Suppressor macrophage treated with lipopolysaccharide for 1 hour (primary cell): ENCODE measurements at regions not wholly inside any gene's neighbourhood (a gene's known extent, or its start where the extent isn't known, plus 50 kb on each side); places are given as distances from the start of the nearest gene placed in this dataset.

Experiments
- DNase-seq, 3 donors: peaks; one replicate each; pipeline ENCODE4 v3.0.0-alpha.2; 2020 to 2022

- no peak for DNase-seq
Observed at GRCh38 chr13:34004676-34005075, 186.7 kb downstream of the RFC3 start.

DNA sequence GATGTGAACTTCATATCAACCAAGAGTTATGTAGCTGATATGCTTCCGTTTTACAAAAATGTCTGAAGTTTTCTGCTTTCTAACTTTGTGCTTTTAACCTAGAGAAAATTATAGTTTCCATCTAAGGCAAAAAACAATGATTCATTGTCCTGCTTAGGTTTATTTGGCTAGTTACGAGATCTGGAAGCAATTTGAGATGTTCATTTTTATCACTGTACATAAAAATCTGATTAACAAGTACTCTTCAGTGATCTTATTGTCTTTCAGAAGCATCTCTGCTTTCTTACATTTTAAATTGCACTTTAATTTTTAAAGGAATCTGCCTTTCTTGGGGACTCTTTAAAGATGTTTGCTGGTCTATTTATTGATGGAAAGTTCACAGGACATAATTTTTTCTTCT is 188.1 kb downstream of the RFC3 start:
- no peak for DNase-seq

GRCh38 chr13:34011552-34012085 is 193.7 kb downstream of the RFC3 start:
- DNase-seq = no peak

DNA sequence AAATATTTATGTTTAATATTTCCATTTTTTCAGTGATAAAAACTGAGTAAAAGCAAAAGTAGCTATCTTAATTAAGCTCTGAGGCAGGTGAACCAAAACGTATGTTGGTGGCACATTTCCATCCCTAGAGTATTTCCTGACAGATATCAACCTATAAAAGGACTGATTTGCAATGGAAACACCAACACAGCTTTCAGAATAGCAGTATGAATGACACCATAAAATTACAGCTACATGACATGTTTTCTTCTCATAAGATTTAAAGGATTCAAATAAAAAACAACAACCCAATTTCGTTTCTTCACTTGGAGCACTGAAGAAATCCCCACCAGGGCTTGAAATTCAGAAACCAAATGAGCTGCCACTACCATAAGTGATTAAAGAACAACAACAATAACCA is 194.4 kb downstream of the RFC3 start:
- no peak for DNase-seq

DNA sequence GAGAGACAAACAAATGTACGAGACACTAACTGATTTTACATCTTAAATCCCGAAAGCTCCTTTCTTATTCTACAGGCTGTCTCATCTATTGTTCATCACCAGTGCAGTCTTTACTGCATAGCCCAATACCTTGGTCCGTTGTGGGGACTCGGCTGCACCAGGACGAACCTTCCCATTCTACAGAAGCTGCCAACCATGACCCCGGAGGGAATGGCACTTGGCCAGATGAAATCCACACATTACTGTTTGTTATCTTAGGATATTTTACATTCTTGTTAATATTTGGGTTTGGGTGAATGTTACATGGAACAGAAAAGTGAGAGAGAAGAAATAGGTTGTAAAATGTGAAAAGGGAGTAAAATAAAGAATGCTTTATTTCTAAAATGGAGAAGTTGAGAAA is 195.1 kb downstream of the RFC3 start:
- no peak for DNase-seq

DNA sequence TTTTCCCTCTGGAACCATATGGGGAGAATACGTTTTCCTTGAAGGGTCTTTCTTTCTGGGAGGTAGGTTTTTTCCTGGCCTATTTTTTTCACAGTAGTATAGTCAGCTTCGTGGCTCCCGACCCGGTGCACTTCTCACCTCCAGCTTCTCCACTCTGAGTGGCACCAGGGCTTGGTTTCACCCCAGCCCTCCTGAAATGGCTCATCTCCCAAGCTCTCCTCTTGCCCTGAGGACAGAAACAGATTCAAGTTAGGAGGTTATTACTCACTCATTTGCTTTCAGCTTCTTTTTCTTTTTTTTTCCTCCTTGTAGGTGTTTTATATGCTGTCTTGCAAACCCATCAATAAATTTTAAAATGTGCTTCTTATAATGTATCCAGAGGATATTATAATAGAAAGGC is 199.3 kb downstream of the RFC3 start:
- no peak for DNase-seq

GRCh38 chr13:34019870-34020269 is 201.9 kb downstream of the RFC3 start:
- DNase-seq = no peak

DNA sequence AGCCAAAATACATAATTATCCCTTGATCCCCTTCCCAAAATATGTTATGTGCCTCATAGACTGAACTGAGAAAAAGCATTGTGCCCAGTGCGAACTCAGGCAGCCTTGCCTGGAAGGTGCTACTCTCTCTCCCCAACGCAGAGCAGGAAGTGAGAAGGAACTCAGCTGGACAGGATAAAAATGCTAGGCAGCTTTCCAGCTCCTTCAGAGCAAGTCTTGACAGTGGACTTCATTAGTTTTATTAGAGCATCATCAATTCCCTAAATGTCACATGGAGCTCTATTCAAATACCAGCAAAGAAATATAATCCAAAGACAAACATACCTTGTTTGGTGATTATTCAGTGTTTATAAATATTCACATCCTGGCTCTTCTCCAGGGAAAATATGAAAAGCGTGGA is 202.4 kb downstream of the RFC3 start:
- no peak for DNase-seq

- DNase-seq = no peak
Observed at GRCh38 chr13:34021619-34022018, 203.7 kb downstream of the RFC3 start.

DNA sequence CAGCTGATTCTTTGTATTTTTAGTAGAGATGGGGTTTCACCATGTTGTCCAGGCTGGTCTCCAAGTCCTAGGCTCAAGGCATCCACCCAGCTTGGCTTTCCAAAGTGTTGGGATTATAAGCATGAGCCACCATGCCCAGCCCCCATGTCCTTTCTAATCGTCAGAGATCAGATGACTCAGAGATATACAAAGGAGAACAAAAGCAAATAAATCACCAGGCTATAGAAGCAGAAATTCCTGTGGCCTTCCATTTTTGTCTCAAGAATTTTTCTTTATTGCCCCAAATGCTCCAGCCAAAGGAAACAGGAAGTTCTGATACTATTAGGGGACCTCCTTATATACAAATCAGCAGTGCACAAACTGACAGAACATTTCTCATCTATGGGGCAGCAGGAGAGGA is 207.8 kb downstream of the RFC3 start:
- DNase-seq = no peak

DNA sequence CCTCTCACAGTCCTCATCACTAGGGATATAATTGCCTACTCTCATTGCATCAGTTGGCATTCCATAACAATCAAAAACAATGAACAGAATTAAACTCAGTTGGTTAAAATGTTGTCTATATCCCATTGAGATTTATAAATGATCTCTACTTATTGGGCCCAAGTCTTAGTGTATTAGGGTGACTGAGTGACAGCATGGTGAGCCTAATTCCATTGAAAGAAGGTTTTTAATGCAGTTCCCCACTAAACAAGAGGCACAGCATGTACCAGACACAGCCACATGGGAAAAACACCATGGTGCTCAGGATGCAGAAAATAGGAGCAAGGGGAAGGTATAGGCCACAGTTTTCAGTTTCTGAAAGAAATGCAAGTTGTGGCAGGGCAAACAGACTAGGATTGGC is 208.4 kb downstream of the RFC3 start:
- DNase-seq = no peak

DNA sequence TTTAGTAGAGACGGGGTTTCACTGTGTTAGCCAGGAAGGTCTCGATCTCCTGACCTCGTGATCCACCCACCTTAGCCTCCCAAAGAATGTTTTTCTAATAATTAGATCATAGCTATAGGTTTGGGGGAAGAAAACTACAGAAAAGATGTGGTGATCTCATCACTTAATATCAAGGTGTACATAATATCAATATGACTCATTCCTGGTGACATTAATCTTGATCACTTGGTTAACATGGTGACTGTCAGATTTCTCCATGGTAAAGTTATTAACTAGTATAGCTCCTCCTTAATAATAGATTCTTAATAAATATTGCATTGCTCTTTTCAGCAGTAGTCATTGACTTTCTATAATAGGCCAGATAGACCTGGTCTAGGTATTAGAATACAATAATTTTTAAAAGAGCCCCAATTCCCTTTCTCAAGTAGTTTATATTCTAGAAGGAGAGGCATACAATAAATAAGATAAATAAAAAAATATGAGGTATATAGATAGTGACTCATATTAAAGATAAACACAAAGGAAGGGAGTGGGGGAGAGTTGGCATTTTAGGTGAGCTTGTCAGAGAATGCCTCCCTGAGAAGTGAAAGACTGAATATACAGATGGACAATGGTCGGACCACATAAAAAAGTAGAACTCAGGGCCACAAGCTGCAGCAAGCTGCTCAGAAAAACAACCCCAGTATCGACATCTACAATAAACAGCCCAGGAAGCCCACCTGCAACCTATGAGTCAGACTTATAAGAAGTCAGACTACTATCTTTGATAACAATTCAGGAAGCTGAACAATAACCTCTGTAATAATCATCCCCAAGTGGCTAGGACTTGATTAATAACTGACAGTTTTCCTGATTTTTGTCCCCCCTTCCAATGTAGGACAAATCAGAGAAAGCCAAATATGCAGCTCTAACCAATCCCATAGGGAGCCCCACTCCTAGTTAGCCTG is 210.8 kb downstream of the RFC3 start:
- DNase-seq = no peak

DNA sequence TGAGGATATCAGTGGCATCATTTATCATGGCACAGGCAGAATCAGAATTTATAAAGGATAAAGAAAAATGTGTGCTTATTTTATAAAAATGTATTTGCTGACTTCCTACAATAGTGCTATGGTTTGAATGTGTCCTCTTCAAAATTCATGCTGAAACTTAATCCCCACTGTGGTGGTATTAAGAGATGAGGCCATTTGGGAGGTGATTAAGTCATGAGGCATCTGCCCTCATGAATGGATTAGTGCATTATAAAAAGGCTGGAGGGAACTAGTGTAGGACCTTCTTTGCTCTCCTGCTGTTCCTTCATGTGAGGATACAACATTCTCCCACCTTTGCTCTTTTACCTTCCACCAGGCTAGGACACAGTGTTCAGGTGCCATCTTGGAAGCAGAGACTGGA is 212.8 kb downstream of the RFC3 start:
- DNase-seq = no peak

GRCh38 chr13:34031610-34032009 is 213.7 kb downstream of the RFC3 start:
- no peak for DNase-seq

- DNase-seq = no peak
Observed at GRCh38 chr13:34034411-34034810, 216.5 kb downstream of the RFC3 start.

DNA sequence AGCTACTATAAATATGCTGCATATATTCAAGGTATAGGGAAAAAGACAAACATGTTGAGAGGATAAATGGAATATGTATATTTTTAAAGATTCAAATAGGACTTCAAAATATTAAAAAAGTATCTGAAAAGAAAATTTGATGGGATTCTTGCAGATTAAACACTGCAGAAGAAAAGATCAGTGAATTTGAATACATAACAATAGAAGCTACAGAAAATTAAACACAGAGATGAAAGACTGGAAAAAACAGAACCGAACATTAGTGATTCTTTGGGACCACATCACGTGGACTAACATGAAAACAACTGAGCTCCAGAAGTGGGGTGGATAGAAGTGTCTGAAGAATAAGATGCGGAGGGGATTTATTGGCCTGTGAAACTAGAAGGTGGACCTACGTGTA is 217.2 kb downstream of the RFC3 start:
- no peak for DNase-seq

GRCh38 chr13:34035676-34036325 is 217.9 kb downstream of the RFC3 start:
- no peak for DNase-seq

- peak in 1 of 3 donors; percentile 1 for DNase-seq
Observed at GRCh38 chr13:34037636-34038540, 219.9 kb downstream of the RFC3 start.

- DNase-seq = no peak
Observed at GRCh38 chr13:34038541-34039068, 220.7 kb downstream of the RFC3 start.

- DNase-seq = no peak
Observed at GRCh38 chr13:34039678-34040077, 221.7 kb downstream of the RFC3 start.

- no peak for DNase-seq
Observed at GRCh38 chr13:34040863-34041262, 222.9 kb downstream of the RFC3 start.

DNA sequence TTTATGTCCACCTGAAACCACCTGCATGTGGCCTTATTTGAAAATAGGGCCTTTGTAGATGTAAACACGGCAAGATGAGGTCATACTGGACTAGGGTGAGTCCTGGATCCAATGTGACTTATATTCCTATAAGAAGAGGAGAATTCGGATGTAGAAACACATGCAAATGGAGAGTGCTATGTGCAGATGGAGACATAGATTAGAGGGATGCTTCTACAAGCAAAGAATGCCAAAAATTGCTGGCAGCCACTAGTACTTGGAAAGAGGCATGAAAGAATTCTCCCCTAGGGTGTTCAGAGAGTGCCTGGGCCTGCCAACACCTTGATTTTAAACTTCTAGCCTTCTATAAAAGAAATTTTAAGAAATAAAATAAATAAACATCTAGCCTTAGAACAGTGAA is 226.1 kb downstream of the RFC3 start:
- no peak for DNase-seq

GRCh38 chr13:34044660-34045080 is 226.7 kb downstream of the RFC3 start:
- no peak for DNase-seq
